NCI-H1436 treated with DMSO at 0.1 percent for 48 hours (cell line): ENCODE measurements at regions not wholly inside any gene's neighbourhood (a gene's known extent, or its start where the extent isn't known, plus 50 kb on each side); places are given as distances from the start of the nearest gene placed in this dataset.

Experiments used
- DNase-seq: peaks from one replicate; lab custom pipeline; 2025; lab: John Stamatoyannopoulos, UW

DNA sequence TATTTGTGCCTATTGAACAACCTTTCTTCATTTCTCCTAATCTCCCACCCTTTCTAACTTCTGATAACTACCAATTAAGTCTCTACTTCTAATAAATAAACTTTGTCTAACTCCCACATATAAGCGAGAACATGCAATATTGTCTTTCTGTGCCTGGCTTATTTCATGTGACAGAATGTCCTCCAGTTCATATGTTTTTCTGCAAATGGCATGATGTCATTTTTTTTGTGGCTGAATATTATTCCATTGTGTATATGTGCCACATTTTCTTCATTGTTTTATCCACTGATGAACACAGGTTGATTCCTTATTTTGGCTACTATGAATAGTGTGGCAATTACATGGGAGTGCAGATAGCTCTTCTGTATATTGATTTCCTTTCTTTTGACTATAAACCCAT lies 1041.5 kb upstream of the MANEA start:
- DNase-seq: no peak

GRCh38 chr6:94511502-94512088 lies 1065.7 kb upstream of the MANEA start:
- DNase-seq: no peak

DNA sequence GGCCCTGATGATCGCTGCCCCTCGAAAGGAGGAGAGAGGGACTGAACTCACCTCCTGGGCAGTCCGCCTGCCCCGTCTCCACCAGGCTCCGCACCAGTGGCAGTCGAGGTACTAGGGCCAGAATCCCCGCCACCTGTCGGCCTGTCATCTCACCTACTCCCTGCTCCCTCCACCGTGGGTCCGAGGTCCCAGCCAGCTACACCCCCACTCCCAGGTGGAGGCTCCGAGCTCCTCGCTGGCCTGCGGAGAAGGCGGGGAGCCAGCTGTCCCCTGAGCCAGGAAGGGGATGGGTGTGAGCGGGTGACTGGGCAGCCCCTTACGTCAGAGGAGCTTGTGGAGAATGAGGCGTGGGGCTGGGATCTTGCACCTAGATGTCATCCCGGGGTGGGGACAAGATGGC lies 1066.5 kb upstream of the MANEA start:
- DNase-seq: no peak

DNA sequence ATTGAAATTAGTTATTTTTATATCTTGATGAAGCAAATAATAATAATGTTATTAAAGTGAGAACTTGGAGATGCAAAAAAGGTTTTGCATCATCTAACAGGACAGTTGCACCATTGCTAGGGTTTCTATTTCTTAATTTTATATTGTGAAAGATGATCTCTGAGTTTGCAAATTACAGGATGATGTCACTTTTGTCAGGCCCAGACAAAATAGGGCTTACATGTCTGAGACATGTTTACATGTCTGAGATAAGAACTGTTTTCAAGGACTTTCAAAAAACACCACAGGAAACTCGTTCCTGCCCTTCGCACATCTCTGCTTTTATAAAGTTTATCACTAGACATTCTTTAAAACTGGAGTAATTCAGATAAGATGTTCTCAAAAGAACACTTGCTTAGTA lies 1075.8 kb upstream of the MANEA start:
- no peak for DNase-seq

GRCh38 chr6:94498099-94498498 lies 1078.7 kb upstream of the EPHA7 start:
- no peak for DNase-seq

DNA sequence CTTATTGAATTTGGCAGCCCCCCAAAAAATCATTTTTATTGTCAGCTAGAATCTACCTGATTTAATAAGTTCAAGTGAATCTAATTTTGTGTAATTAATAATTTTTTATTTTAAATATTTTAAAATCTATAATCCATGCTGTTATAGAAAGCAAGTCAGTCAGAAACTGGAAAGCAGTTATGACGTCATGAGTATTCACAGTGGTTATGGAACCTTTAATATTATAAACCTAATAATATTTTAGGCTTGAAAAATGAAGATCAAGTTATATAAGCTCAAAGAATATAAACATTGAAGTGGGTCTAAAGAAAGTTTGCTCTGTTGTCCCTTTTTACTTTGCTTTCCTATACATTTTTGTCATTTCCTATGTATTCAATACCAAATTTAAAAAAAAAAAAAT lies 1075.1 kb upstream of the EPHA7 start:
- DNase-seq: no peak

DNA sequence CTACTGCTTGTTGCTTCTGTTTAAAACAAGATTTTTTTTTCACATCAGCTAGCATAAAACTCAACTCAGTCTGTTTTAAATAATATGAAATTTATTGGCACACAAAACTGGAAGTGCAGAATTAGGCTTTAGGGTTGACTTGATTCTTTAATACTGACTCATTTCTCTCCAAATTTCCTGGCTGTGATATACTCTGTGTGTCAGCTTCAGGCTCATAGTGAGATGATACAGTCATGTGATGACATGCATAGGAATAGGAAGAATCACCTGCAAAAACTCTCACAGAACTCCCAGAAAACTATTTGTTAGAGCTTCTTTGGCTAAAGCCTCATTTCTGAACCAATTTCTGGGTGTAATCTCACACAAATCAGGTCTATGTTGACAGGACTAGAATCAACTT lies 1068.0 kb upstream of the EPHA7 start:
- no peak for DNase-seq

DNA sequence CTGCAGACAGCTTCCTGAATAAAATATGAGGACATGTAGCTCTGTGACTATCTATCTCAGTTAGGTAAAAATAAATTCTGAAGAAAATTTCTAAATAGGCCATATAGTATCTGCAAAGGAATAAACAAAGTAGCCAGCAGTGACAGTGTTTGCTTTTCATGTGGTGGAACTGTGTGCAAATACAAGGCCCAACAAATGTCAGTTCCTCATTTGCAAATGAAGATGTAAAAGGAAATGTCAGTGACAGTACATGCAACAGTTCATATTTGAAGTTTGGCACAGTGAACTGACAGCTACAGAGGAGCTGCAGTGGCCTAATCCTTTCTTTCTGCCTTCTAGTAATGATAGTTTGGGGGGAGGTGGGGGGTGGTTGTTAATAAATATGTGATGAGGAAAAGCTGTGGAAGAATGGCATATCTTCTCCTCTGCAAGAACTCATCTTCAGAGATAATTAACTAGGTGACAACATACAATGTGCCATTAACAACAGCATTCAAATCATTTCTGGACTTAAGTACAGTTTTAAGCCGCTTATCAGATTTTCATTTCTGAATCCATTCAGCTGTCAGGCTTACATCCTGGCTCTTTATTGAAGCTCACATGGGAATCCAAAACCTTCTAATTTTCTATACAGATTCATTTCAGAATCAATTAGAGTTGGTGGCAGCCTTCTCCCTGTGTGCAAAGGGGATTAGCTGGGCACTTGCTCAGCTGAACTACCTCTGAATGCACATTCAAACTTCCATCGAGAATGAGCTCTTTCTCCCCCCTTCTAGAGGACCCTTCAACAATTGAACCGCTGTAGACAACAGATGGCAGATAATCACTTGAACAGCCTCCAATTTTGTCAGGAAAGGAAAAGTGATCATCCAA lies 1059.0 kb upstream of the EPHA7 start:
- peak; percentile 97 for DNase-seq

DNA sequence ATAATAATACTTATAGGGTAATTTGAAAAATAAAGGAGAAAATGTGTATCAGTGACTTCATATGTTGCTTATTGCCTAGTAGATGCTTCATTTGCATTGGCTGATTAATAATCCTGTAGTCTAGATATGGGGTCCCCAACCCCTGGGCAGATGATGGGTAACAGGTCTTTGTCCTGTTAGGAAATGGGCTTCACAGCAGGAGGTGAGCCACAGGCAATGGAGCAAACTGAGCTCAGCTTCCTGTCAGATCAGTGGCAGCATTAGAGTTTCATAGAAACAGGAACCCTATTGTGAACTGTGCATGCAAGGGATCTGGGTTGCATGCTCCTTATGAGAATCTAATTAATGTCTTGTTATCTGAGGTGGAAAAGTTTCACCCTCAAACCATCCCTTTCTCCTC lies 1049.5 kb upstream of the EPHA7 start:
- DNase-seq: no peak

- DNase-seq: no peak
These were observed 1044.7 kb upstream of the EPHA7 start for GRCh38 chr6:94464018-94464510.

- no peak for DNase-seq
These were observed 1043.9 kb upstream of the EPHA7 start for GRCh38 chr6:94463306-94463705.

- no peak for DNase-seq
These were observed 1042.9 kb upstream of the EPHA7 start for GRCh38 chr6:94462231-94462630.

- no peak for DNase-seq
These were observed 1036.9 kb upstream of the EPHA7 start for GRCh38 chr6:94456266-94456665.

DNA sequence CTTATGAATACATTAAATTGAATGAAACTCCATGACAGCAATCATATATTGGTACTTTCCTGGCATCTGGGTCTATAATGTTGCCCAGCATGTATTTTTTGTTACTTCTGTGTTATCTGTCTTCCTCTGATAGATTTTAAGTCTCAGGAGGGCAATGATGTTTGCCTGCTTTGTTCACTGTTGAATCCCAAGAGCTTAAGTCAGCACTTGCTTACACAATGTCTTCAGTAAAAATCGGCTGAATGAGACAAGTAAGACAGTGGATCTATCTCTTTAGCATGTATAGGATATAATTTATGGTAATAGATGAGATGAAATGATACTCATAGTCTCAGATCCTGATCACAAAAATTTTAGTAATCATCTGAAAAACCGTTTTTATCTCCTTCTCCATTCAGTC lies 1034.9 kb upstream of the EPHA7 start:
- DNase-seq: no peak

DNA sequence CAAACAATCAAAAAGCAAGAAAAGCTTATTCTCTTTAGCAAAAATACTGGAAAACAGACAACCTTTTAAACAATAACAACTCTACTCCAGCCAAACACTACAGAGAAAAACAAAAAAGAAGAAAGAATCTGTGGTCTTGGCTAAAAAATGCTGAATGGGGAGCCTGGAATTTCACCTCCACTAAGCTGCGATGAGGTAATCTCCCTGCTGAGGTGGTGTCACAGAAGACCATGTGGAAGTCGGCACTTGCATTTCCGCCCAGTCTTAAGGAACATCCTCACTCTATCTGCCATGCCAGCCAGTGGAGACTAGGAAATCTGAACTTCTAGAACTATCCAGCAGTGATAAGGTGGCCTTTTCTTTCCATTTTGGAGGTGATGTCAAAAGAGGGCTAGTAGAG lies 1026.8 kb upstream of the EPHA7 start:
- DNase-seq: no peak

DNA sequence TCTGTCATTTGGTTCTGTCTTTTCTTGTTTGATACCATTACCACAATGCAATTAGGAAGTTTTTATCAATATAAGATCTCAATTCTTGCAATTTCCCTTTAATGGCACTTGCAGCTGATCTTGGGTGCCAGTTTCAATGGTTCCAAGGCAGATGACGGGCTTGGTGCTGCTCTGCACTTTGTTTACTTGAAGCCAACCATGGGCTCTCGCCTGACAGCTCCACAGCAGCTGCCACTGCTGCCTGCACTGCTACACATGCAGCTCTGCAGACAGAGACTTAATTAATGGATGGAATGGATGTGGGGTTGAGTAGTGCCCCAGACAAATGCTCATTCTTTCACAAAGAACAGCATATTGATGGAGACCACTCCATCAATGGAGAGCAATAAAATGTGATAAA lies 1024.3 kb upstream of the EPHA7 start:
- no peak for DNase-seq

DNA sequence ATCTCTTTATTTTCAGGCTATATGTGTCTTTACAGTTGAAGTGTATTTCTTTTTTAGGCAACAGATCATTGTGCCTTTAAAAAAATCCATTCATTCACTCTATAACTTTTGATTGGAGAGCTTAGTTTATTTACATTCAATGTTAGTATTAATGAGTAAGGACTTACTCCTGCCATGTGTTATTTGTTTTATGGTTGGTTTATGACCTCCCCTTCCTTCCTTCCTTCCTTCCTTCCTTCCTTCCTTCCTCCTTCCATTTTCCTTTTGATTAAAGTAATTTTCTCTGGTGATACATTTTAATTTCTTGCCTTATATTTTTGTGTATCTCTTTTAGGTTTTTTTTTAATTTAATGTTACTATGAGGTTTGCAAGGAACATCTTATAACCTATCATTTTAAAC lies 1005.3 kb upstream of the EPHA7 start:
- no peak for DNase-seq

- DNase-seq: no peak
These were observed 998.0 kb upstream of the EPHA7 start for GRCh38 chr6:94417363-94417762.

GRCh38 chr6:94414041-94414440 lies 994.7 kb upstream of the EPHA7 start:
- no peak for DNase-seq

GRCh38 chr6:94401311-94401710 lies 982.0 kb upstream of the EPHA7 start:
- no peak for DNase-seq

GRCh38 chr6:94394822-94395221 lies 975.5 kb upstream of the EPHA7 start:
- no peak for DNase-seq

DNA sequence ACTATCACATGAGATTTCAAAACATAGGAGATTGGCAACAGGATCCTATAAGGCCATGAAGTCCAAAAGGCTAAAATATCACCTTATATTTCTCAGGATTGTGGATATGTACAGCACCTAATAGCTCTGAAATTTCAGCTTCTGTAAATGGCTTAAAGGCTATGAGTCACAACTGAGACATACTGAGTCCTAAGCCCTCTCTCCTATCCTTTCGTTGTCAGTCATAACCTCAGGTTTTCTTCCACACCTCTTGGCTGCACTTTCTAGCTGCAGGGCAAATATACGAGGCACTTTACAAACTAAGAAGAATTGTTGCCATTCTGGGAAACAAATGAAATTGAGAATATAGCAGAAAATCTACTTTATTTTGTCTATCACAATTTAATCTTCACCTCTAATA lies 969.9 kb upstream of the EPHA7 start:
- no peak for DNase-seq

DNA sequence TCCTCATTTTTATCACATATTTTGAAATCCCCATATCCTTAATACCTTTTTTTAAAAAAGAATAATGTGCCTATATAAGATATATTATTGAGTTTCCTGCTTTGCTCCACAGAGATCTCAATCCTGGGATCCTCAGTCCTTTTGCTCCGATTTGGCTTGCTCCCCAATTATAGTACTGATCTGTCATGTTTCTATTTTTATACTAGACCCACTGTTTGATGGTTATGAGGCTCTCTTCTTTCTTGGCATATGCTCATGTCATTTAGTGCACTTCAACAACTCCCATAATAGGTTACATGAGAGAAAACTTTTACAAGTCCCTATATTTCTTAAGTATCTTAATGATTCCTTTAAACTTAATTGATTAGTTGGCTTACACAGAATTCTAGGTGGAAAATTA lies 958.5 kb upstream of the EPHA7 start:
- DNase-seq: no peak

DNA sequence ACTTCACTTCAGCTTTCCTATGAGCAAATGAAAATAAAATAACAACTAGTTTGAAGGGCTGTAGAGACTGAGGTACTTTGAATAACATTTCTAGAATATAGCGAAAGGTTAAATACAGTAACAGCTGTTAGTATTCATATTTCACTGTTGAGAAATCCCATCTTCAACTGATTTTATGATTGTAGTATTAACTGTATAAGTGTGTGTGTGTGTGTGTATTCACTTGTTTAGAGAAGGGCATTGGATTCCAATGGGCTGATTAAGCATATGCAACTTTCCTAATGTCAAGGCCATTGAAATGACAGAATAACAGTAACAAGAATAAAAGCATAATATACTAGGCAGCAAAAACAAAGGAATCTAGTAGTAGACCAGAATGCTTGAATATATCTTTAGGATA lies 957.5 kb upstream of the EPHA7 start:
- no peak for DNase-seq
